ENCODE measurements at regions not wholly inside any gene's neighbourhood (a gene's known extent, or its start where the extent isn't known, plus 50 kb on each side); places are given as distances from the start of the nearest gene placed in this dataset.

DNA sequence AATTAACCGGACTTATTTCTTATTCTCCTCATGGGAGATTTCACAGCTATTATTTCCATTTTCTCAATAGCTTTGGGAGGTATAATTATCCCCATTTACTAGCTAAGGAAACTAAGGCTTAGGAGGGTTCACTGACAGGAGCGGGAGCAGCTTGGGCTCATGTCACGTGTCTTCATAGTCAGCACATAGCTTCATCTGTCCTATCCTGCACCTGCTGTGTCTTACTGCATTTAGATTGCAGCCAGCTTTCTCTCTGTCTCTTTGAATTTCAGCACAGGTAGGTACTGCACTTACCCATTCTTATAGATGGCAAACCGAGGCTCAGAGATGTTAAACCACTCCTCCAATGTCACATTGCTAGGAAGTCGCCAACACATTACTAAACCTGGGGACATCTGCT is 839.9 kb downstream of the MAFB start:
- Mint-ChIP-seq H3K36me3 (ENCODE audit: low read depth) (no peaks in the 10 kb centered on the region), H3K27ac (ENCODE audit: unreplicated experiment) (no peak overlapping the region), H3K4me1 (ENCODE audit: low read depth) (peaks cover 34% of the 10 kb centered on the region), H3K27me3 (ENCODE audit: low read depth) (peaks cover 22% of the 10 kb centered on the region), H3K9me3 (ENCODE audit: low read depth) (no peaks in the 10 kb centered on the region), H3K4me3 (ENCODE audit: unreplicated experiment) (no peak overlapping the region)
- TF ChIP-seq, protein P1, sequence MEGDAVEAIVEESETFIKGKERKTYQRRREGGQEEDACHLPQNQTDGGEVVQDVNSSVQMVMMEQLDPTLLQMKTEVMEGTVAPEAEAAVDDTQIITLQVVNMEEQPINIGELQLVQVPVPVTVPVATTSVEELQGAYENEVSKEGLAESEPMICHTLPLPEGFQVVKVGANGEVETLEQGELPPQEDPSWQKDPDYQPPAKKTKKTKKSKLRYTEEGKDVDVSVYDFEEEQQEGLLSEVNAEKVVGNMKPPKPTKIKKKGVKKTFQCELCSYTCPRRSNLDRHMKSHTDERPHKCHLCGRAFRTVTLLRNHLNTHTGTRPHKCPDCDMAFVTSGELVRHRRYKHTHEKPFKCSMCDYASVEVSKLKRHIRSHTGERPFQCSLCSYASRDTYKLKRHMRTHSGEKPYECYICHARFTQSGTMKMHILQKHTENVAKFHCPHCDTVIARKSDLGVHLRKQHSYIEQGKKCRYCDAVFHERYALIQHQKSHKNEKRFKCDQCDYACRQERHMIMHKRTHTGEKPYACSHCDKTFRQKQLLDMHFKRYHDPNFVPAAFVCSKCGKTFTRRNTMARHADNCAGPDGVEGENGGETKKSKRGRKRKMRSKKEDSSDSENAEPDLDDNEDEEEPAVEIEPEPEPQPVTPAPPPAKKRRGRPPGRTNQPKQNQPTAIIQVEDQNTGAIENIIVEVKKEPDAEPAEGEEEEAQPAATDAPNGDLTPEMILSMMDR (IDR thresholded peaks at IDR 0.05): no peak
- DNase-seq (ENCODE audit: low spot score): no peak

- Mint-ChIP-seq H3K4me3 (ENCODE audit: unreplicated experiment) (no peak overlapping the region), H3K9me3 (ENCODE audit: low read depth) (no peaks in the 10 kb centered on the region), H3K36me3 (ENCODE audit: low read depth) (no peaks in the 10 kb centered on the region), H3K27ac (ENCODE audit: unreplicated experiment) (no peak overlapping the region), H3K4me1 (ENCODE audit: low read depth) (no peaks in the 10 kb centered on the region), H3K27me3 (ENCODE audit: low read depth) (peaks cover 4% of the 10 kb centered on the region)
- no peak for DNase-seq (ENCODE audit: low spot score)
- TF ChIP-seq, protein P1 (IDR thresholded peaks at IDR 0.05): no peak
These were observed 849.5 kb downstream of the MAFB start for GRCh38 chr20:39839399-39840119.

GRCh38 chr20:39837561-39837960 is 851.5 kb downstream of the MAFB start:
- H3K9me3 Mint-ChIP-seq (ENCODE audit: low read depth): peaks cover 3% of the 10 kb centered on the region
- no peaks in the 10 kb centered on the region for H3K36me3 Mint-ChIP-seq (ENCODE audit: low read depth)
- no peaks in the 10 kb centered on the region for H3K4me1 Mint-ChIP-seq (ENCODE audit: low read depth)
- H3K4me3 Mint-ChIP-seq (ENCODE audit: unreplicated experiment): no peak overlapping the region
- H3K27me3 Mint-ChIP-seq (ENCODE audit: low read depth): peaks cover 4% of the 10 kb centered on the region
- H3K27ac Mint-ChIP-seq (ENCODE audit: unreplicated experiment): no peak overlapping the region
- TF ChIP-seq, protein P1 (IDR thresholded peaks at IDR 0.05): no peak
- no peak for DNase-seq (ENCODE audit: low spot score)

GRCh38 chr20:39835130-39835842 is 853.8 kb downstream of the MAFB start:
- no peak for DNase-seq (ENCODE audit: low spot score)
- H3K27ac Mint-ChIP-seq (ENCODE audit: unreplicated experiment): no peak overlapping the region
- H3K4me3 Mint-ChIP-seq (ENCODE audit: unreplicated experiment): no peak overlapping the region
- peaks cover 2% of the 10 kb centered on the region for H3K27me3 Mint-ChIP-seq (ENCODE audit: low read depth)
- H3K9me3 Mint-ChIP-seq (ENCODE audit: low read depth): peaks cover 3% of the 10 kb centered on the region
- H3K36me3 Mint-ChIP-seq (ENCODE audit: low read depth): no peaks in the 10 kb centered on the region
- H3K4me1 Mint-ChIP-seq (ENCODE audit: low read depth): no peaks in the 10 kb centered on the region
- TF ChIP-seq, protein P1 (IDR thresholded peaks at IDR 0.05): no peak

DNA sequence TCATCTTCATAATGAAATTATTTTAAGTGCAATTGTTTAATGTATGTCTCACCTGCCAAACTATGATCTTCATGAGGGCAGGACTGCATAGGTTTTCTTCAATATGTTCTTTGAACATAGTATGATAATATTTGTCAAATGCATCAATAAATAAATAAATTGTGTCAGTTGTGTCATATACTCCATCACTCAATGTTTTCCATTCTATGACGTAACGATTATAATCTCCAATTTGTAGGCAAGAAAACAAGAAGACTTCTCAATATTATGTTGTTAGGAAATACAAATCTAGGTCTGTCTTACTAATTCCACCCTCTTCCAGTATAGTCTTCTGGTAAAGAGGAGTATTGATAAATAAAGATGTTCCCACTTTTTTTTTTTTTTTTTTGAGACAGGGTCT is 858.1 kb downstream of the MAFB start:
- no peak for DNase-seq (ENCODE audit: low spot score)
- Mint-ChIP-seq H3K27me3 (ENCODE audit: low read depth) (peaks cover 12% of the 10 kb centered on the region), H3K4me3 (ENCODE audit: unreplicated experiment) (no peak overlapping the region), H3K27ac (ENCODE audit: unreplicated experiment) (no peak overlapping the region), H3K9me3 (ENCODE audit: low read depth) (peaks cover 3% of the 10 kb centered on the region), H3K36me3 (ENCODE audit: low read depth) (no peaks in the 10 kb centered on the region), H3K4me1 (ENCODE audit: low read depth) (peaks cover 6% of the 10 kb centered on the region)
- TF ChIP-seq, protein P1 (IDR thresholded peaks at IDR 0.05): no peak

Measured in chondrocyte (in vitro differentiated cells).